SIG-M5 treated with dmso at 0.1 percent for 504 hours (cell line): ENCODE measurements at regions not wholly inside any gene's neighbourhood (a gene's known extent, or its start where the extent isn't known, plus 50 kb on each side); places are given as distances from the start of the nearest gene placed in this dataset.

Experiments used
- DNase-seq: peaks from one replicate; lab custom pipeline; 2025; ENCODE audit not compliant: unreplicated experiment; lab: John Stamatoyannopoulos, UW

- DNase-seq: no peak
Measured at GRCh38 chr16:5884339-5884738, 786.7 kb upstream of the EEF2KMT start.

GRCh38 chr16:5882087-5882640, 784.6 kb upstream of the EEF2KMT start:
- no peak for DNase-seq

- no peak for DNase-seq
Measured at GRCh38 chr16:5875416-5875815, 777.8 kb upstream of the EEF2KMT start.

GRCh38 chr16:5874899-5875298, 777.3 kb upstream of the EEF2KMT start:
- DNase-seq: no peak

- DNase-seq: no peak
Measured at GRCh38 chr16:5873221-5873620, 775.6 kb upstream of the EEF2KMT start.

- DNase-seq: no peak
Measured at GRCh38 chr16:5870886-5871691, 773.5 kb upstream of the EEF2KMT start.

- DNase-seq: no peak
Measured at GRCh38 chr16:5867250-5867649, 769.7 kb upstream of the EEF2KMT start.

GRCh38 chr16:5865236-5865635, 767.6 kb upstream of the EEF2KMT start:
- no peak for DNase-seq

GRCh38 chr16:5863071-5863606, 765.5 kb upstream of the EEF2KMT start:
- no peak for DNase-seq

GRCh38 chr16:5862103-5862840, 764.7 kb upstream of the EEF2KMT start:
- no peak for DNase-seq

GRCh38 chr16:5861241-5861640, 763.6 kb upstream of the EEF2KMT start:
- no peak for DNase-seq

GRCh38 chr16:5858180-5858579, 760.6 kb upstream of the EEF2KMT start:
- no peak for DNase-seq

- DNase-seq: no peak
Measured at GRCh38 chr16:5854027-5854426, 756.4 kb upstream of the EEF2KMT start.

GRCh38 chr16:5852151-5852550, 754.6 kb upstream of the EEF2KMT start:
- DNase-seq: no peak

GRCh38 chr16:5851393-5851982, 753.9 kb upstream of the EEF2KMT start:
- DNase-seq: no peak

- no peak for DNase-seq
Measured at GRCh38 chr16:5850632-5851392, 753.2 kb upstream of the EEF2KMT start.

- DNase-seq: no peak
Measured at GRCh38 chr16:5845046-5845445, 747.5 kb upstream of the EEF2KMT start.

- no peak for DNase-seq
Measured at GRCh38 chr16:5841974-5842373, 744.4 kb upstream of the EEF2KMT start.

- DNase-seq: no peak
Measured at GRCh38 chr16:5838725-5839124, 741.1 kb upstream of the EEF2KMT start.

GRCh38 chr16:5838071-5838470, 740.5 kb upstream of the EEF2KMT start:
- DNase-seq: no peak
